Body of pancreas (tissue), 4 donors: ENCODE measurements at regions not wholly inside any gene's neighbourhood (a gene's known extent, or its start where the extent isn't known, plus 50 kb on each side); places are given as distances from the start of the nearest gene placed in this dataset.

ENCODE experiments used
- POLR2A ChIP-seq, 3 donors: fragments of 450-650 bp; IDR thresholded peaks; one replicate each; pipeline ENCODE4 v1.6.1; 2016; ENCODE audit warnings: antibody characterized with exemption in 3 of 3, mild to moderate bottlenecking in 2 of 3
- TF ChIP-seq, protein P1 (sequence below), 7 experiments: fragments of 450-650 bp in 4 of 7; fragments of 200-600 bp in 3 of 7; sonication (generic) in 3 of 7; IDR thresholded peaks; one replicate each; pipeline ENCODE4 v1.5.1; 2016 to 2019; ENCODE audit warnings: antibody characterized with exemption in 7 of 7

DNA sequence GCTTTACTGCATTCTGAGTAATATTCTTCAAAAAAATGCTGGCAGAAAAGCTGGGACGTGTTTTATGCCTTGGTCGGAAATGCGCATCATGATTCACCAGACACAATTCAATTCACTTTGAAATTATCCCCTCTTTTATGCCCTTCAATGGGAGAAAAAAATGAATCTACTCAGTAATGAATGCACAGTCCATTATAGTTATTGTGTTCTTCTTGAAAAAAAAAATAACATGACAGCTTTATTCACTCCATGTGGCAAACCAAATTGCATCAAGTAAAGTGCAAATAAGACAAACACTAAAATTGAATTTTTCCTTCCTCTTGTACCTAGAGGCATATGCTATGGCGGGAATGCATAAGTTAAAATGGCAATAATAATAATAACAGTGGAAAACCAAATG, 159.4 kb upstream of the IFNG-AS1 start:
- TF ChIP-seq, protein P1, sequence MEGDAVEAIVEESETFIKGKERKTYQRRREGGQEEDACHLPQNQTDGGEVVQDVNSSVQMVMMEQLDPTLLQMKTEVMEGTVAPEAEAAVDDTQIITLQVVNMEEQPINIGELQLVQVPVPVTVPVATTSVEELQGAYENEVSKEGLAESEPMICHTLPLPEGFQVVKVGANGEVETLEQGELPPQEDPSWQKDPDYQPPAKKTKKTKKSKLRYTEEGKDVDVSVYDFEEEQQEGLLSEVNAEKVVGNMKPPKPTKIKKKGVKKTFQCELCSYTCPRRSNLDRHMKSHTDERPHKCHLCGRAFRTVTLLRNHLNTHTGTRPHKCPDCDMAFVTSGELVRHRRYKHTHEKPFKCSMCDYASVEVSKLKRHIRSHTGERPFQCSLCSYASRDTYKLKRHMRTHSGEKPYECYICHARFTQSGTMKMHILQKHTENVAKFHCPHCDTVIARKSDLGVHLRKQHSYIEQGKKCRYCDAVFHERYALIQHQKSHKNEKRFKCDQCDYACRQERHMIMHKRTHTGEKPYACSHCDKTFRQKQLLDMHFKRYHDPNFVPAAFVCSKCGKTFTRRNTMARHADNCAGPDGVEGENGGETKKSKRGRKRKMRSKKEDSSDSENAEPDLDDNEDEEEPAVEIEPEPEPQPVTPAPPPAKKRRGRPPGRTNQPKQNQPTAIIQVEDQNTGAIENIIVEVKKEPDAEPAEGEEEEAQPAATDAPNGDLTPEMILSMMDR (IDR thresholded peaks at IDR 0.05) = no peak
- no peak for TF ChIP-seq POLR2A (IDR thresholded peaks at IDR 0.05)
